Activated naive CD4-positive, alpha-beta T cell treated with anti-CD3 and anti-CD28 coated beads, Interleukin-2, amount 50 U/mL, for 24 hours (primary cell): ENCODE measurements at regions not wholly inside any gene's neighbourhood (a gene's known extent, or its start where the extent isn't known, plus 50 kb on each side); places are given as distances from the start of the nearest gene placed in this dataset.
"Not testable (repeated sequence)": the region's sequence is repeated elsewhere in the genome, so short reads cannot be mapped to it uniquely, and the experiment has no call there.

Source experiments
- H3K27ac Mint-ChIP-seq: one replicate; pipeline ENCODE4 v1.8.0; 2021; ENCODE audit warnings: mild to moderate bottlenecking, mixed read lengths
- H3K27me3 Mint-ChIP-seq: one replicate; pipeline ENCODE4 v1.8.0; 2021; ENCODE audit warnings: mixed read lengths
- H3K36me3 Mint-ChIP-seq: one replicate; pipeline ENCODE4 v1.8.0; 2021; ENCODE audit warnings: mixed read lengths
- H3K4me1 Mint-ChIP-seq: one replicate; pipeline ENCODE4 v1.8.0; 2021; ENCODE audit warnings: mixed read lengths
- H3K4me3 Mint-ChIP-seq: one replicate; pipeline ENCODE4 v1.8.0; 2021; ENCODE audit warnings: mild to moderate bottlenecking, mixed read lengths
- H3K9me3 Mint-ChIP-seq: one replicate; pipeline ENCODE4 v1.8.0; 2021; ENCODE audit warnings: mixed read lengths

DNA sequence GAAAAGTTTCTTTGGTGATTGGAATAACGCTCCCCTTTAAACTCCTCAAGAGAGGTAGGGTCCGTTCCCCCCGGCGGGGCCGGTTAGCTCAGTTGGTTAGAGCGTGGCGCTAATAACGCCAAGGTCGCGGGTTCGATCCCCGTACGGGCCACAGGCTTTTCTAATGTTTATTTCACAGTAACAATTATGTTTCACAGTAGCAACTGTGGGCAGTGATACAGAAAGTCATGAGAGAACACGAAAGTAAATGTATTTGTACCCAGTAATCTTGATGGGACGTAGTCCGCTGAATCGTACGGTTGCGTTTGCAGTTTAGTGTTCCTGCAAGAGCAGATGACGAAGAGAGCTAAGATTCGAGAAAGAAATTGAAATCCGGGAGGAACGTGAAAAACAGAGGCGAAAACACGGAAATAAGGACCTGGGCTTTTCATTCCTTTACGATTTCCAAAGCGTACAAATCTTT is 505.5 kb downstream of the PRIM2 start:
- no peaks in the 10 kb centered on the region for H3K36me3 Mint-ChIP-seq
- no peak overlapping the region for H3K4me3 Mint-ChIP-seq
- no peak overlapping the region for H3K27ac Mint-ChIP-seq
- no peaks in the 10 kb centered on the region for H3K4me1 Mint-ChIP-seq
- peaks cover 35% of the 10 kb centered on the region for H3K27me3 Mint-ChIP-seq
- H3K9me3 Mint-ChIP-seq, result peaks cover 5% of the 10 kb centered on the region

DNA sequence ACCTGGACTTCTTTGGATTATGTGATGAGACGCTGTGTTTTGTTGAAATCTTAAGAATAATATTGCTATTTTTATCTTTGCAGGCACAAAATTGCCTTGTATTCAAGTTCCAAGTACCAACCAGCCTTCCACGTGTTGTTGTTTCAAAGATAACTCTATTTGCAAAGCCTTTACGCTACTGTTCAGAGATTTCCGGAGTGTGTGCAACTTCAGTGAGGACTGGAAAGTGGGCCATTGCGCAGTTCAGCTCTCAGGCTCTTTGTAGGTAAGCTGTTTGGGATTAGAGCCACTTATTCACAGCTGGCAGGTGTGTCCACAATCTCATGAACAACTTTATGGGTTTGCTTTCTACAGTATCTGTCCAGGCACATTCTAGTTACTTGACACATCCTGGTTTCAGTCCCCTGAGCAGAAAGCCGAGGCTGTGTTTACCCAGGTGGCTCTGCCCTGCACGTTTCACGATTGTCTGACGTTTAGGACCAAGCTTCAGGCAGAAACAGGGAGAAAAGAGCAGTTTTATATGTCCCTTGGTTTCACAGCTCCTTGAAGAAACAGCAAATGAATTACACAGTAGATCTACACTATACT is 520.3 kb downstream of the PRIM2 start:
- H3K27ac Mint-ChIP-seq, H3K9me3 Mint-ChIP-seq, H3K36me3 Mint-ChIP-seq, H3K4me3 Mint-ChIP-seq, H3K4me1 Mint-ChIP-seq: not testable (repeated sequence)
- peaks cover 13% of the 10 kb centered on the region for H3K27me3 Mint-ChIP-seq

DNA sequence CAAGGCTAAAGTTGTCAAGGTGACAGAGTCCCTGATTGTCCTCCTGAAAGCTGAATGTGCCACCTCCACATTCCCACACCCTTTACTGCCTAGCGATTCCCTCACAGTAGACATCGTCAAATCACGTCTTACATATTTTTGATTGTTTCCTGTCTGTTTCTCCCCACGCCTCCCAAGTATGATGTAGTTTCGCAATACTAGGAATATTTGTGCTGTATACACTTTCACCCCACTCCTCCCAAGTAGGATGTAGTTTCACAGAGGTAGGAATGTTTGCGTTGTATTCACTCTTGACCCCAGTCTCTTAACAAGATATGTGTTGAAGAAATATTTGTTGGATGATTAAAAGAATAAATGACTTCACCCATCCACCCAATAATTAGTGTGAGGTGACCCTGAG is 524.1 kb downstream of the PRIM2 start:
- H3K36me3 Mint-ChIP-seq, H3K27ac Mint-ChIP-seq, H3K9me3 Mint-ChIP-seq, H3K4me3 Mint-ChIP-seq, H3K4me1 Mint-ChIP-seq: not testable (repeated sequence)
- peaks cover 11% of the 10 kb centered on the region for H3K27me3 Mint-ChIP-seq

DNA sequence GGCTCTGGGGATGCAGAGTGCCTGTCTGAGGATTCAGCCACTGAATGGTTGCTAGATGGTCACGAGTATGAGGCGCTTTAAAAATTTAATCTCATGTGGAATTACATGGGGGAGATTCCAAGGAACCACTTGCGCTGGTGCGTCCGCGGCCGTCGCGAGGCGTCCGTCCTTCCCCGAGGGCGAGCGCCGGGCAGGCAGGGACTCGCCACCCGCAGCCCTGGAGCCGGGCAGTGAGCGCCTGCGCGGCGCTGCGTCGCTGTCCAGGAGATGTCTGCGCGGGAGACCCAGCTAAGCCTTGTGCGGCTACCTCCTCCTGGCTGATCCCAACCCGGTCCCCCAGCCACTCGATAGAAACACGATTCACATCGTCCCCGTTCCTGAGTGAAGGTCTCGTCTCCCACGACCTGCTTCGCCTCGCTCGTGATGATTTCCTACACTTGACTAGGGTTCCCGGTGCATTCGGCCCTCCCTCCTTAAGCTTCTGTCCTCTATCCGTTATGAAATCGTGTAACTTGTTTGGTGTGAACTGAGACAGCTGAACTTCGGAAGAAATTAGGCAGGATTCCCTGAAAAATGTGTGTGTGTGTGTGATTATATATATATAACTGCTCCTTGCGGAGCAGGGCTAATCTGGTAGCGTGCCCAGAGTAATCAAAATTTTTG is 536.4 kb downstream of the PRIM2 start:
- not testable (repeated sequence) for H3K27ac Mint-ChIP-seq, H3K4me1 Mint-ChIP-seq, H3K36me3 Mint-ChIP-seq, H3K9me3 Mint-ChIP-seq, H3K4me3 Mint-ChIP-seq
- H3K27me3 Mint-ChIP-seq, result peaks cover 18% of the 10 kb centered on the region

DNA sequence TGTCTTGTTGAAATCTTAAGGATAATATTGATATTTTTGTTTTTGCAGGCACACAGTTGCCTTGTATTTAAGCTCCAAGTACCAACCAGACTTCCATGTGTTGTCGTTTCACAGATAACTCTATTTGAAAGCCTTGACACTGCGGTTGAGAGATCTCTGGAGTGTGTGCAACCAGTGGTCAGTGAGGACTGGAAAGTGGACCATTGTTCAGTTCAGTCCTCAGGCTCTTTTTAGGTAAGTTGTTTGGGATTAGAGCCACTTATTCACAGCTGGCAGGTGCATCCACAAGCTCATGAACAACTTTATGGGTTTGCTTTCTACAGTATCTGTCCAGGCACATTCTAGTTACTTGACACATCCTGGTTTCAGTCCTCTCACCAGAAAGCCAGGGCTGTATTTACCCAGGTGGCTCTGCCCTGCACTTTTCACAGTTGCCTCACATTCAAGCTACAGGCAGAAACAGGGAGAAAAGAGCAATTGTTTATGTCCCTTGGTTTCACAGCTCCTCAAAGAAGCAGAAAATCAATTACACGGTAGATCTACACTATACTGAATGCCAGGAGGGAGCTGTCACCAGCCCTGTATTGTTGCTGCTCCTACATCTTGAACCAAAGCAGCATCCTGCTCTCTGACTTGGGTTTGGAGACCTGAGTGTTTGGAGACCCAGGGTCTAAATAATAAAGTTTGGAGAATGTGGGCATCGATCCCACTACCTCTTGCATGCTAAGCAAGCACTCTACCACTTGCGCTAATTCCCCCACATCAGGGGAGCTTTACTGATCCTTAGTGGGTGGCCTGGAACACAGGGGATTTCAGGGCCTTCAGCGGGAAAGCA is 543.3 kb downstream of the PRIM2 start:
- not testable (repeated sequence) for H3K36me3 Mint-ChIP-seq, H3K4me1 Mint-ChIP-seq, H3K27ac Mint-ChIP-seq, H3K27me3 Mint-ChIP-seq, H3K9me3 Mint-ChIP-seq, H3K4me3 Mint-ChIP-seq

DNA sequence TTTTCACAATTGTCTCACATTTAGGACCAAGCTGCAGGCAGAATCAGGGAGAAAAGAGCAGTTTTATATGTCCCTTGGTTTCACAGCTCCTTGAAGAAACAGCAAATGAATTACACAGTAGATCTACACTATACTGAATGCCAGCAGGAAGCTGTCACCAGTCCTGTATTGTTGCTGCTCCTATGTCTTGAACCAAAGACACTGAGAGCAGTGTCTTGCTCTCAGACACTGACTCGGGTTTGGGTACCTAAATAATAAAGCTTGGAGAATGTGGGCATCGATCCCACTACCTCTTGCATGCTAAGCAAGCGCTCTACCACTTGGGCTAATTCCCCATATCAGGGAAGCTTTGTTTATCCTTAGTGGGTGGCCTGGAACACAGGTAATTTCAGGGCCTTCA is 552.7 kb downstream of the PRIM2 start:
- H3K27me3 Mint-ChIP-seq, H3K27ac Mint-ChIP-seq, H3K4me1 Mint-ChIP-seq, H3K36me3 Mint-ChIP-seq, H3K9me3 Mint-ChIP-seq, H3K4me3 Mint-ChIP-seq: not testable (repeated sequence)

DNA sequence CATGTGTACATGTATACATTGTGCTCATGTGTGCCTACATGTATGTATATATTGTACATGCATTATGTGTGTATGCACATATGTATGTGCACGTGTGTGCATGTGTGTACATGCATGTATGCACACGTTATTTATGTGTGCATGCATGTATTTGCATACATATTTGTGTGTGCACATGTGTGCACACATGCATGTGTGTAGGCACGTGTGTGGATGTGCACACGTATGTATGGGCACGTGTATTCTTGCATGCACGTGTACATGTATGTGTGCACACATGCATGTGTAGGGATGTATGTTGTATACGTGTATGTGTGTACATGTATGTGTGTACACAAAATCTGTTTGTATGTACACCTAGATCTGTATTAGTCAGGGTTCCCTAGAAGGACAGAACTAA is 556.0 kb downstream of the PRIM2 start:
- H3K27ac Mint-ChIP-seq, H3K4me1 Mint-ChIP-seq, H3K4me3 Mint-ChIP-seq, H3K9me3 Mint-ChIP-seq, H3K36me3 Mint-ChIP-seq, H3K27me3 Mint-ChIP-seq: not testable (repeated sequence)

DNA sequence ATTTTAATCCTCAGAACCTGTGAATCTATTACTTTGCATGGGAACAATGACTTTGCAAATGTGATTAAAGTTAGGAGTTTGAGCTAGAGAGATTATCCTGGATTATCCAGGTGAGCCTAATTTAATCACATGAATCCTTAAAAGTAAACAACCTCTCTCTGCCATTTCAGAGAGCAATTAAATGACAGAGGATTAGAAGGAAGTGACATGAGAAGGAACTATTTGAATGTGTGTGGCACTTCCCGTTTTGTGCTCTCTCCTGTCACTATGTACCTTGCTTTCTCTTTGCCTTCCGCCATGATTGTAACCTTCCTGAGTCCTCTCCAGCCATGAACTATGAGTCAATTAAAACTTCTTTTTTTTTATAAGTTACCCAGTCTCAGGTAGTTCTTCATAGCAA is 559.2 kb downstream of the PRIM2 start:
- not testable (repeated sequence) for H3K36me3 Mint-ChIP-seq, H3K9me3 Mint-ChIP-seq, H3K4me3 Mint-ChIP-seq, H3K27me3 Mint-ChIP-seq, H3K4me1 Mint-ChIP-seq, H3K27ac Mint-ChIP-seq

DNA sequence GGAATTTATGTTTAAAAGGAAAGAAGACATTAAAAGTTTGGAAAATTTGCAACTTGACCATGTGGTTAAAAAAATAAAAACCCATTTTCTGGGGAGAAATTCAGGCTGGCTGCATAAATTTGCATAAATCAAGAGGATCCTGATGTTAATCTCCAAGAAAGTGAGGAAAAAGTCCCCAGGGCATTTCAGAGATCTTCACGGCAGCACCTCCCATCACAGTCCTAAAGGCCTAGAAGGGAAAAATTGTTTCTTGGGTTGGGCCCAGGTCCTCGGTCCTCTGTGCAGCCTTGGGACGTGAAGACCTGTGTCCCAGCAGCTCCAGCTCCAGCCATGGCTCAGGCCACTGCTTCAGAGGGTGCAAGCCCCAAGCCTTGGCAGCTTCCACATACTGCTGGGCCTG is 560.3 kb downstream of the PRIM2 start:
- H3K27ac Mint-ChIP-seq, H3K4me3 Mint-ChIP-seq, H3K36me3 Mint-ChIP-seq, H3K4me1 Mint-ChIP-seq, H3K9me3 Mint-ChIP-seq, H3K27me3 Mint-ChIP-seq: not testable (repeated sequence)

DNA sequence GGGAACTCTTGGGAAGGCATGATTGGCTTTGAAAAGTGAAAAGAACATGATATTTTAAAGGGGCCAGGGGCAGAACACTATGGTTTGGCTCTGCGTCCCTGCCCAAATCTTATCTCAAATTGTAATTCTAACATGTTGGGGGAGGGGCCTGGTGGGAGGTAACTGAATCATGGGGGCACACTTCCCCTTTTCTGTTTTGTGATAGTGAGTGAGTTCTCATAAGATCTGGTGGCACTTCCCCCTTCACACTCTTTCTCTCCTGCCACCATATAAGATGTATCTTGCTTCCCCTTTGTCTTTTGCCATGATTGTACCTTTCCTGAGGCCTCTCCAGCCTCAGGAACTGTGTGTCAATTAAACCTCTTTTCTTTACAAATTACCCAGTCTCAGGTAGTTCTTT is 561.4 kb downstream of the PRIM2 start:
- H3K27me3 Mint-ChIP-seq, H3K36me3 Mint-ChIP-seq, H3K27ac Mint-ChIP-seq, H3K4me1 Mint-ChIP-seq, H3K4me3 Mint-ChIP-seq, H3K9me3 Mint-ChIP-seq: not testable (repeated sequence)

DNA sequence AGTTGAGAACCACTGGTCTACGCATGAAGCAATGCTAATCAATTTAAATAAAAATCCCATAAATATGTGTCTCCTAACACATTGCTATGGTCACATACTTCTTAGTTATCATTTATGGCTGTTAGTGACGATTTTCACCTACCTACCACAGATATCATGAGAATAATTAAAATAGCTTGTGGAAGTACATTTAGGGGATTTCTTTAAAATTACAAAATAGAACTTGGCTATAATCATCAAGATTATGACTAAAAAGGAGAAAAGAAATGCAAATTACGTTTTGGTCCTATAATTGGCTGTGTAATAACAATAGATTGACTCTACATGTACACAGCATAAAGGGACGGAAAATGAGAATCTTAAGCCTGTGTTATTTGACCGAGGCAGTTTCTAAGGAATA is 581.4 kb downstream of the PRIM2 start:
- H3K36me3 Mint-ChIP-seq, H3K4me1 Mint-ChIP-seq, H3K9me3 Mint-ChIP-seq, H3K27ac Mint-ChIP-seq, H3K27me3 Mint-ChIP-seq, H3K4me3 Mint-ChIP-seq: not testable (repeated sequence)

DNA sequence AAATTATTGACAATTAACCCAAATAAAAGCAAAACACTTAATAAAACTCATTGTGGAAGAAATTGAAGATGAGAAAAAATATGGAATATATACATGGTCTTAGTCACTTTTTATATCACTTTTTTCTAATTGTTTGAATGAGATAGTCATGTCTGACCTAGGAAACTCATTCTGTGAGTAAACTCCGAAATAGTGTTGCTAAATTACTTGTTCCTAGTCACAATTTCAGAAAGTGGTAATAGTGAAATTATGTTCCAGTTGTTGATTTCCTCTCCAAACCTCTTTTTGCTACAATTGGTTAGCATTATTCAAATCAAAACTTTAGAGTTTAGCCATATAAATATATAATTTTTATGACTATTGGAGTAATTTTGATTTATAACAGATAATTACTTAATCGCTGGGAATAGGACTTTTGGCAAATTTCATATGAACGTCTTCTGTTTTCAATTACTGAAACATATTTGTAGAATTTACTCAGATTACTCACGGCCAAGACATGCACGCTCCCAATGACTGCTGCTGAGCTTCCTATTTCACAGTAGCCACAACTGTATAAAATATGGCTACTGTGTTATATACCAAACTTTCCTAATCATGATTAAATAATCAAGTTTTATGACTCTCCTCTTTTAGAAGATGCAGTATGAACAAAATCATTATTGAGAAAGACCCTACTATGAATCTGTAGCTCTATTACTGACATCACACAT is 583.4 kb downstream of the PRIM2 start:
- H3K27ac Mint-ChIP-seq, H3K9me3 Mint-ChIP-seq, H3K27me3 Mint-ChIP-seq, H3K36me3 Mint-ChIP-seq, H3K4me1 Mint-ChIP-seq, H3K4me3 Mint-ChIP-seq: not testable (repeated sequence)

DNA sequence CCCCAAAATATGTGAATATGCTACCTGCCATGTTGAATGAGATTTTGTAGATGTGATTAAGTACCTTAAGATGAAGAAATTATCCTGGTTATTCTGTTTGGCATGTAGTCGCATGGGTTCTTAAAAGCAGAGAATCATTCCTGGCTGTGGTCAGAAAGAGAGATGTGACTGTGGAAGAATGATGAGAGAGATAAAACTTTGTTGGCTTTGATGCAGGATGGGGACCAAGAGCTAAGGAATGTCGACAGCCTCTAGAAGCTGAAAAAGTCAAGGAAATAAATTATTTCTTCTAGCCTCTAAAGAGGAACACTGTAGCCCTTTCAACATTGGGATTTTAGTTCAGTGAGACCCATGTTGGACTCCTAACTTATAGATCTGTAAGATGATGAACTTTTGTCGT is 584.0 kb downstream of the PRIM2 start:
- not testable (repeated sequence) for H3K9me3 Mint-ChIP-seq, H3K4me3 Mint-ChIP-seq, H3K4me1 Mint-ChIP-seq, H3K27ac Mint-ChIP-seq, H3K27me3 Mint-ChIP-seq, H3K36me3 Mint-ChIP-seq

DNA sequence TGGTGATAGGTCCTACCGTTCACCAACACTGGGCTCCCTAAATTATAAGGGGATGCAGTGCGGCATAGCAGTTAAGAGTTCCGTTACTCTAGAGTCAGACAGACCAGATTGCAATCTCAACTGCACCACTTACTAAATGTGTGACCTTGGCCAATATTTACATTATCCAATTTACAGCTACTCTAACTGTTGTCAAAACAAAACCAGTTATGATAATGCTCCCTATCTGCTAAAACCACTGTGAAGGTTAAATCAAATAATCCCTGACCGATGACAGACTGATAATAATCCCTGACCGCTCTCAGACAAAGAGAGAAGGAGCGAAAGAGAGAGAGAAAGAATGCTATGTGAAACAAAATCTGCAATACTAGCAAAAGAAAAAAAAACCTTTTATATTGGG is 586.9 kb downstream of the PRIM2 start:
- not testable (repeated sequence) for H3K36me3 Mint-ChIP-seq, H3K9me3 Mint-ChIP-seq, H3K27me3 Mint-ChIP-seq, H3K4me1 Mint-ChIP-seq, H3K4me3 Mint-ChIP-seq, H3K27ac Mint-ChIP-seq

DNA sequence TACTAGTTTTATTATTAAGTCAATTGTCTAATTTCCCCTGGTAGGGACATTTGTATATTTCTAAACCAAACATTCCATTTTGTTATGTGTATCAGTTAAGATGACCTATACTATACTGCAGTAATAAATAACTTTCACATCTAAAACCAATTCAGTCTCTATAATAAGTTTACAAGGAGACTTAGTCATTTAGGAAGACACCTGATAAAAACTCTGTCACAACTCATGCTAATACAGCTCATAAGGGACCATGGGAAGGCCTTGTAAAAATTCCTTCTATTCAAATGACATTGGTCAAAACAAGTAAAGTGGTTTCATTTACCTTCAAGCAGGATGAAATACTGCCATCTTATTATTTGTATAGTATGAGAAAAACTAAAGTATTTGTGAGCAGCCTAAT is 597.9 kb downstream of the PRIM2 start:
- H3K4me3 Mint-ChIP-seq, H3K27ac Mint-ChIP-seq, H3K27me3 Mint-ChIP-seq, H3K9me3 Mint-ChIP-seq, H3K36me3 Mint-ChIP-seq, H3K4me1 Mint-ChIP-seq: not testable (repeated sequence)

DNA sequence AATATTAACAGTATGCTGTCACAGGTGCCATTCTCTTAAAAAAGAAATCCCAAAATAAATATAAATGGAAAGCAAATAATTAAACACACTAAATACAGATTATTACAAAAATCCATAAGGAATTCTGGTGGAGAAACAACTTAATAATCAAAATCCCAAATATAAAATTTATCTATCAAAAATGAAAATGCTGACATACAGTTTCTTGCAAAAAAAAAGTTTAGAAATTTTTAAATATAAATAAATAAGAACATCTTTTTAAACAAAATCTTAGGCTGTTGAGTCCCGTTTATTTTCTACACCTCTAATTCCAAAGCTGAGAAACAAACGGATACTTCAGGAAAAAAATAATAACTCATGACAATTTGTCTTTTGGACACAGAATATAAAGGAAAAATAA is 625.5 kb downstream of the PRIM2 start:
- H3K4me3 Mint-ChIP-seq, H3K9me3 Mint-ChIP-seq, H3K27ac Mint-ChIP-seq, H3K36me3 Mint-ChIP-seq, H3K4me1 Mint-ChIP-seq, H3K27me3 Mint-ChIP-seq: not testable (repeated sequence)
